ENCODE measurements at regions not wholly inside any gene's neighbourhood (a gene's known extent, or its start where the extent isn't known, plus 50 kb on each side); places are given as distances from the start of the nearest gene placed in this dataset.
"Not testable (repeated sequence)": the region's sequence is repeated elsewhere in the genome, so short reads cannot be mapped to it uniquely, and the experiment has no call there.

- DNase-seq (ENCODE audit: low read depth in 2 of 2) = peak in 1 of 2 donors; percentile 24
Observed at GRCh38 chr6:139474145-139475108, 100.0 kb upstream of the CITED2 start.

- DNase-seq (ENCODE audit: low read depth in 2 of 2) = no peak
Observed at GRCh38 chr6:139473731-139474130, 99.3 kb upstream of the CITED2 start.

- no peak for DNase-seq (ENCODE audit: low read depth in 2 of 2)
Observed at GRCh38 chr6:139473231-139473701, 98.8 kb upstream of the CITED2 start.

- DNase-seq (ENCODE audit: low read depth in 2 of 2) = no peak
Observed at GRCh38 chr6:139472351-139473015, 98.0 kb upstream of the CITED2 start.

GRCh38 chr6:139470997-139471396, 96.5 kb upstream of the CITED2 start:
- DNase-seq (ENCODE audit: low read depth in 2 of 2) = no peak

- peak; percentile 13 to 71 for DNase-seq (ENCODE audit: low read depth in 2 of 2)
Observed at GRCh38 chr6:139468178-139468819, 93.9 kb upstream of the CITED2 start.

- no peak for DNase-seq (ENCODE audit: low read depth in 2 of 2)
Observed at GRCh38 chr6:139457476-139457875, 83.0 kb upstream of the CITED2 start.

GRCh38 chr6:139452148-139452876, 77.9 kb upstream of the CITED2 start:
- peak in 1 of 2 donors; percentile 80 for DNase-seq (ENCODE audit: low read depth in 2 of 2)

- peak in 1 of 2 donors; percentile 26 for DNase-seq (ENCODE audit: low read depth in 2 of 2)
Observed at GRCh38 chr6:139449611-139450000, 75.2 kb upstream of the CITED2 start.

- no peak for DNase-seq (ENCODE audit: low read depth in 2 of 2)
Observed at GRCh38 chr6:139448998-139449610, 74.7 kb upstream of the CITED2 start.

- no peak for DNase-seq (ENCODE audit: low read depth in 2 of 2)
Observed at GRCh38 chr6:139448051-139448649, 73.7 kb upstream of the CITED2 start.

GRCh38 chr6:139447656-139447975, 73.2 kb upstream of the CITED2 start:
- DNase-seq (ENCODE audit: low read depth in 2 of 2) = no peak

- DNase-seq (ENCODE audit: low read depth in 2 of 2) = no peak
Observed at GRCh38 chr6:139446768-139447655, 72.6 kb upstream of the CITED2 start.

GRCh38 chr6:139446138-139446715, 71.8 kb upstream of the CITED2 start:
- no peak for DNase-seq (ENCODE audit: low read depth in 2 of 2)

GRCh38 chr6:139444273-139444787, 69.9 kb upstream of the CITED2 start:
- not testable (repeated sequence) for DNase-seq (ENCODE audit: low read depth in 2 of 2)

GRCh38 chr6:139443231-139444112, 69.0 kb upstream of the CITED2 start:
- DNase-seq (ENCODE audit: low read depth in 2 of 2) = no peak

- no peak for DNase-seq (ENCODE audit: low read depth in 2 of 2)
Observed at GRCh38 chr6:139442188-139442671, 67.8 kb upstream of the CITED2 start.

GRCh38 chr6:139439349-139439748, 64.9 kb upstream of the CITED2 start:
- no peak for DNase-seq (ENCODE audit: low read depth in 2 of 2)

Measured in dermis microvascular lymphatic vessel endothelial cell (primary cell).